HG02852 (cell line): ENCODE measurements at regions not wholly inside any gene's neighbourhood (a gene's known extent, or its start where the extent isn't known, plus 50 kb on each side); places are given as distances from the start of the nearest gene placed in this dataset.

Source experiments
- ATAC-seq: cut with Tn5 transposase; IDR thresholded peaks from one replicate; pipeline ENCODE4 v1.9.1; 2021; ENCODE audit warnings: mild to moderate bottlenecking, moderate library complexity; ENCODE audit not compliant: unreplicated experiment

GRCh38 chr2:41735476-41735875, 312.3 kb upstream of the PKDCC start:
- ATAC-seq, result no peak

GRCh38 chr2:41736105-41736567, 311.7 kb upstream of the PKDCC start:
- peak; percentile 88 for ATAC-seq

- peak; percentile 25 for ATAC-seq
Measured at GRCh38 chr2:41736586-41736985, 311.2 kb upstream of the PKDCC start.

GRCh38 chr2:41737888-41738287, 309.9 kb upstream of the PKDCC start:
- no peak for ATAC-seq

- peak; percentile 99 for ATAC-seq
Measured at GRCh38 chr2:41741951-41742595, 305.7 kb upstream of the PKDCC start.

GRCh38 chr2:41743324-41743723, 304.5 kb upstream of the PKDCC start:
- ATAC-seq, result no peak

- ATAC-seq, result no peak
Measured at GRCh38 chr2:41750829-41751228, 297.0 kb upstream of the PKDCC start.

- no peak for ATAC-seq
Measured at GRCh38 chr2:41759880-41760279, 287.9 kb upstream of the PKDCC start.

- no peak for ATAC-seq
Measured at GRCh38 chr2:41763141-41763540, 284.7 kb upstream of the PKDCC start.

GRCh38 chr2:41764131-41764530, 283.7 kb upstream of the PKDCC start:
- ATAC-seq, result no peak

GRCh38 chr2:41764919-41765318, 282.9 kb upstream of the PKDCC start:
- no peak for ATAC-seq

- no peak for ATAC-seq
Measured at GRCh38 chr2:41768310-41768709, 279.5 kb upstream of the PKDCC start.

- no peak for ATAC-seq
Measured at GRCh38 chr2:41771710-41772109, 276.1 kb upstream of the PKDCC start.

- ATAC-seq, result no peak
Measured at GRCh38 chr2:41772697-41773096, 275.1 kb upstream of the PKDCC start.

GRCh38 chr2:41774011-41774605, 273.7 kb upstream of the PKDCC start:
- no peak for ATAC-seq

- no peak for ATAC-seq
Measured at GRCh38 chr2:41775366-41776025, 272.3 kb upstream of the PKDCC start.

- no peak for ATAC-seq
Measured at GRCh38 chr2:41779888-41780287, 267.9 kb upstream of the PKDCC start.

GRCh38 chr2:41782306-41783158, 265.3 kb upstream of the PKDCC start:
- peak; percentile 59 for ATAC-seq

- no peak for ATAC-seq
Measured at GRCh38 chr2:41784496-41784895, 263.3 kb upstream of the PKDCC start.

- no peak for ATAC-seq
Measured at GRCh38 chr2:41785251-41786022, 262.4 kb upstream of the PKDCC start.

GRCh38 chr2:41791523-41791922, 256.3 kb upstream of the PKDCC start:
- no peak for ATAC-seq
